T follicular helper cell (primary cell): ENCODE measurements at regions not wholly inside any gene's neighbourhood (a gene's known extent, or its start where the extent isn't known, plus 50 kb on each side); places are given as distances from the start of the nearest gene placed in this dataset.

Experiments used
- DNase-seq: peaks from one replicate; pipeline ENCODE4 v3.0.0-alpha.2; 2020; ENCODE audit warnings: low read depth

- no peak for DNase-seq
Measured at GRCh38 chr10:131673396-131673795, 227.4 kb upstream of the PPP2R2D start.

DNA sequence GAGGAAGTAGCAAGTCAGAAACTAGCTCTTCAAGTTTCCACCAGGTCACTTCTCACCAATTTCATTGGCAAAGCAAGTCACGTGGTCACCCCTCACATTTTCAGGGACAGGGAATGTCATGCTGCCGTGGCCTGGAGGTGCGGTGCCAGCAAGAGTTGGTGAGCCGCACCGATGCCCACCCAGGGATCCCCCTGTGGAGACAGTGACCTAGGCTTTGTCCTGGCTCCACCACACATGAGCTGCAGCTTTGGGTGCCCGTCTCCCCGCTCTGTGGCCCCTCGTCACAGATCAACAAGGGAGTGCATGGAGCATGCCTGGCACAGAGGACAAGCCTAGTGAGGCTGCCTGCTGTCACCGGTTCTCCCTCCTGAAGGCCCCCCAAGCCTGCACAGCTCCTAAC is 226.7 kb upstream of the PPP2R2D start:
- DNase-seq: no peak

GRCh38 chr10:131675104-131675503 is 225.7 kb upstream of the PPP2R2D start:
- DNase-seq: no peak

DNA sequence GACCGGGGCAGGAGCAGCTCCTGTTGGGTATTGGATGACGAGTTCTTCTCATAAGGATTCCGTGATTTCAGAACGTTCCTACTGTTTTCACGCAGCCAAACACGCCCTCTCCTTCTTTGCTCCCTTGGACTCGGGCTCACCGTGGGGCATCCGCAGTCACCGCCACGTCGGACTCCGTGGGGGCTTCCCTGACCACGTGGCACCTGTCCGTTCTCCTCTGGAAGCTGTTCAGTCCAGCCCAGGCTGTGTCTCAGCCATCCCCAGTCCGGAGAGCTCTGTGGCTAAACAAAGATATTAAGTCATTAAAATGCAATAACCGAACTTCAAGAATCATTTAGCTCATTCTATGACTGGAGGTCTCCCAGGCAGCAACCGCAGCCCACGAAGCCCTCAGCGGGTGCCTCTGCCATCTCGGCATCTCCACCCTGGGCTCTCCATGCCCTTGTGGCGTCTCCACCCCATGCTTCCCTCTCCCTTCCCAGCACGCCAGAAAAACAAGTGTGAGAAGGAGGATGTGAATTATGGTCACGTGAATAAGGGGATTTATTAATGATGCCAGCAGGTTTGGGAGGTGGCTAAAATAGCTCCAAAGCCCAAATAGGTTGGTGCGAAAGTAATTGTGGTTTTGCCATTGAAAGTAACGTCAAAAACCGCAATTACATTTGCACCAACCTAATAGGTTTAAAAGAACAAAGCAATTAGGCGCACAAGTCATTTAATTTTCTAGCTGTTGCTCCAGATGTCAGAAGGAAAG is 224.6 kb upstream of the PPP2R2D start:
- no peak for DNase-seq

DNA sequence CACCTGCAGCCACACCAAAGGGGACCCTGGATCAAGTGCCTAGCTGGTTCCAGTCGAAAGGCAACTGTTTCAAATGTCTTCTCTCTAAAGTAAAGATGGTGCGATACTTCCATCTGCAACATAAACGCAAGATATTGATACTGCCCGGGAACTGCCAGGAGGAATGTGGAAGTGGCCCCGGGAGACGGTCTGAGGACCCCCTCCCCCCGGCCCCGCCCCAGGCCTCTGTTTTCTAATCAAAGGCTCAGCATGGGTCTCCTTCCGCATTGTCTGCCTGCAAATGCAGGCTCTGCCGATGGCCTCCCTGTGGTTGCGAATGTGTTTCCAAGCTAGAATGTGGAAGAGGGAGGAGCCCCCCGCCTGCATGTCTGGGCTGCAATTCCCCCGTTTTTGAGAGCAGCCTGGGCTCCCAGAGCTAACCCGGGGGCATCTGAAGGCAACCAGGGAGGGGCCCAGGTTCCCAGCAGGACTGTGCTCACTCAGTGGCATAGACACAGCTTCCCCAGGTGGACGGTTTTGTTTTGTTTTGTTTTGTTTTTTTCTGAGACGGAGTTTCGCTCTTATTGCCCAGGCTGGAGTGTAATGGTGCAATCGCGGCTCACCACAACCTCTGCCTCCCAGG is 223.9 kb upstream of the PPP2R2D start:
- DNase-seq: no peak

DNA sequence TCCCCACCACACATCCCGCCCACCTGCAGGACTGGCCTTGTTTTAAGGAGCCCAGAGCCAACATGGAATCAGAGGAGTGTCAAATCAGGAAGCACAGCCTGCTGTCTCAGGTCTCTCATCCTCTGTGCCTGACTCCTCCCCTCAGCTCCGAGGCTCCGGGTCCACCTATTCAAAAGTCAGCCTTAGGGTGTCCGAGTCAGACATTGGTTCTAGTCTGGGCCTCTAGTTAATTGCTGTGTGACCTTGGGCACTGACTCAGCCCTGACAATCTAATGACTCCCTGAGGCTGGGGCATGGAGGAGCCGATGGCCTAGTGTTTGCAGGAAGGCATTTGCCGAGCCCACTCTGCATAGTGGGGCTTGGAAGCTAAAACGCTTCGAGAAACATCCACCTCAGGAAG is 223.1 kb upstream of the PPP2R2D start:
- DNase-seq: no peak

- DNase-seq: no peak
Measured at GRCh38 chr10:131678171-131678570, 222.6 kb upstream of the PPP2R2D start.

DNA sequence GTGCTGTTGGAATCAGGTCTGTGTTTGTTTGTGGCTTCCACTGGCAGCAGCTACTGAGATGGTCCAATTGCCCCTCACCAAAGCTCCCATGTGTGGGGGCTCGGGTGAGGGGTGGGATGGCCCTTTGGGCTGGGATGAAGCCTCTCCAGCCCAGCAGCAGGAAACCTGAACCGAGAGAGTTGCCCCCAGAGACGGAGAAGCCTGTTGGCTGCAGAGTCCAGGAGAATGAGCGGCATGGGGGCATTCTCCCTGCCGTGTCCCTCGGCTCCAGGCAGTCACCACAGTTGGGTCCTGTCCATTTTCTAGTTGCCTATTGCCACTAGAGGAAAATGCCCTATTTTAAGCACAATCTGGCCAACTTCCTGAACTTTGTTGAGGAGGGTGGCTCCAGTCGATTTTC is 222.2 kb upstream of the PPP2R2D start:
- no peak for DNase-seq

GRCh38 chr10:131679926-131680325 is 220.9 kb upstream of the PPP2R2D start:
- DNase-seq: no peak

- DNase-seq: no peak
Measured at GRCh38 chr10:131681122-131681521, 219.7 kb upstream of the PPP2R2D start.

DNA sequence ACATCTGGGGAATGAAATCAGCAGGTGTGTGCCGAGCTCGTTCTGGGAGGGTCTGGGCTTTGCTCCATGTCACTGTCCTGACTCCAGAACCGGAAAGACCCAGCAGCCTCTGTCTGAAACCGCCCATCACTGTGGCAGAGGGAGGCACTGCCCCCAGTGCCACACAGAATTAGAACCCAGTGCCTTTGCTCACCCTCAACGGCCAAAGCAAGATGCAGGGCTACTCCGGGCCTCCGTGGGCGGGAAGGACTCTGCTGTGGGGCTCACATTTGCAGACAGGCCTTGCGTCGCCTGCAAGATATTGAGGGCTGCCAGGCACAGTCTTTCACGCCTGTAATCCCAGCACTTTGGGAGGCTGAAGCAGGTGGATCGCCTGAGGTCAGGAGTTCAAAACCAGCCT is 219.2 kb upstream of the PPP2R2D start:
- DNase-seq: no peak

DNA sequence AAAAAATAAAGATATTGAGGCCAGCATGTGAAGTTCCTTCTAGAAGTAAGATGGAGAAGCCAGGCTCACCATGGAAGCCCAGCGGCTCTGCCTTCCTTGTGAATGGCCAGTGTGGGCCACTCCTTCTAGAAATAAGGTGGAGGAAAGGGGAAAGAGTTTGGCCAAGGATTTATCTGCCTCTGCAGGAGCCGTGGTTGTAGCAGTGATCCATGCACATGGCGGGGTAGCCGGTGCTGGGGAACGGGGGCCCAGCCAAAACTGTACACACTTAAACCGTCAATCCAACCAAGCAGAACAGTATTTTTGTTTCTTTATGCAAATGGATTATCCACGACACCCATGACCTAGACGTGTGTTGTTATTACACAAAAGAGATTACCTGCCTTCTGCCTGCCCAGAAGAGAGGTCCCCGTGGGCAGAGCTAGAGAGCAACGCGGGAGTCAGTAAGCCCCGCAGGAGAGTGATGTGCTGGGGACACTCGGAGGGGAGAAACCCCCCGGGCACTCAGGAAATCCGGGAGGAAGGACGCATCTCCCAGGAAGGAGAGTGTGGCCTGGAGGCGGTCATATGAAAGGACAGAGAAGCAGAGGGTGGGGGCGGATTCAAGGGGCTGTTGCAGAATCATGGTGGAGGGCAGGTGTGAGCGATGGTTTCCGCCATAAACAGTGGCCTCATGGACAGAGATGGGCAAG is 218.4 kb upstream of the PPP2R2D start:
- DNase-seq: no peak

GRCh38 chr10:131683281-131683861 is 217.4 kb upstream of the PPP2R2D start:
- no peak for DNase-seq

DNA sequence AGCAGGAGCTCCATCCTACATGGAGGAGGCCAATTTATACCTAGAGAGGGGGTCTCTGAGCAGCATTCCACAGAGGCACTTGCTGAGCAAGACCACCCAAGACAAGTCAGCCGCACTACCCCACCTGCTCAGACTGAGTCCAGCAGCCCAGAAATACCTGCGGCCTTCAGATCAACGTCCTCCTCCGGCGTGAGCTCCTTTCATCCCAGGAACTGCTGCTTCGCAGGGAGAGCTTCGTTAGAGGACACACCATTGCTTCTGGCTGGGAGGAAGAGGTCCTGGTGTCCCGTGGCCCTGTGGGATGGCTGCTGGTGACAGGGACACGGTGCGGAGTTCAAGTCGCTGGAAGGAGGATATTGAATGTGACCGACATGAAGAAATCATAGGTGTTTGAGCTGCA is 216.9 kb upstream of the PPP2R2D start:
- DNase-seq: no peak

- no peak for DNase-seq
Measured at GRCh38 chr10:131685007-131685406, 215.8 kb upstream of the PPP2R2D start.

- no peak for DNase-seq
Measured at GRCh38 chr10:131685576-131685975, 215.2 kb upstream of the PPP2R2D start.

- DNase-seq: no peak
Measured at GRCh38 chr10:131686781-131687420, 213.9 kb upstream of the PPP2R2D start.

DNA sequence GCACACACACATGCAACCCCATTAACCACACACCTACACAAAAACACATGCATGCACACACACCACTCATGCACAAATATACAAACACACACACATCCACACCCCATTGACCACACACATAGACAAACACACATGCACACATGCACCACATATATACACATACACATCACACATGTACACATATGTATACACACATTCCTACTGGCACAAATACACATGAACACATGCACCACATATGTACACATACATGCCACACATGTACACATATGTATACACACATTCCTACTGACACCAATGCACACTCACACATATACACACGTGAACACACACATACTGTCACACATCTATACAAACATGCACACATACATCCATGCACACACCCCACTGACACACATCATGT is 212.5 kb upstream of the PPP2R2D start:
- DNase-seq: no peak

DNA sequence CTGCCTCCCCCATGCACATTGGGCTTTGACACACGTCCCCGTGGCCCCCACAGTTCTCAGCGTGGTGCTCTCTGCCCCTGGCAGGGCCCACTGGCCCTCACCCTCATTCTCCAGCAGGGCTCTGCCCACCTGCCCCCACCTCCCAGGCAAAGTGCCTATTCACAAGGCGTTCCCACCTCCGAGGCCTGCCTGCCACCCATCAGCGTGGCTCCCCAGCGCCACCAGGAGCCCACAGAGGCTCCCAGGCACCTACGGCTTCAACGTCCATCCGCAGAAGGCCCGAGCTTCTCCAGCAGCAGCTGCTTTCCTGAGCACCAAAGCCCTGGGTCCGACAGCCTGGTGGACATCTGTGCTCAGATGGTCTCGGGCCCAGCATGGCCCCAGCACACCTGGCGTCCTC is 211.8 kb upstream of the PPP2R2D start:
- DNase-seq: no peak

- DNase-seq: no peak
Measured at GRCh38 chr10:131689486-131689885, 211.3 kb upstream of the PPP2R2D start.

- no peak for DNase-seq
Measured at GRCh38 chr10:131689954-131690757, 210.7 kb upstream of the PPP2R2D start.
